LNCAP (cell line): ENCODE measurements at regions not wholly inside any gene's neighbourhood (a gene's known extent, or its start where the extent isn't known, plus 50 kb on each side); places are given as distances from the start of the nearest gene placed in this dataset.

Source experiments
- TF ChIP-seq, protein P1 (sequence below): fragments of 450-650 bp; IDR thresholded peaks from 2 replicates; pipeline ENCODE4 v1.5.1; 2017; ENCODE audit warnings: mild to moderate bottlenecking

DNA sequence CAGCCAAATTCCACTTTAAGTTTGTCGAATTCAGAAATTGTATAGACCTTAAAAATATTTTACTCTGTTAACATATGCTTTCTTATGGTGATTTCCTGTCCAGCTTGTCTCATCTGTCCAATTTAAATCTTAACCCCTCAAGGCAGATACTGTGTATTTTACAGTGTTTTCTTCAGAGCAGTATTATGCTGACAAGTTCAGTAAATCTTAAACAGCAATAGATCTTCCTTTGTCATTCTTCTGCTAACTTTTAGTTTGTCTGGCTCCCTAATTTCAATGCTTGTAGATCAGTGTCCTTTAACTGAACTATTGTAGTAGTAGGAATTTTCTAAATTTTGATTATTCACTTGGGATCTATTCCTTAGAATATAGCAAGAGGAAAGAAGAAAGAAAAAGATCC lies 52.8 kb upstream of the MEIS1 start:
- TF ChIP-seq, protein P1, sequence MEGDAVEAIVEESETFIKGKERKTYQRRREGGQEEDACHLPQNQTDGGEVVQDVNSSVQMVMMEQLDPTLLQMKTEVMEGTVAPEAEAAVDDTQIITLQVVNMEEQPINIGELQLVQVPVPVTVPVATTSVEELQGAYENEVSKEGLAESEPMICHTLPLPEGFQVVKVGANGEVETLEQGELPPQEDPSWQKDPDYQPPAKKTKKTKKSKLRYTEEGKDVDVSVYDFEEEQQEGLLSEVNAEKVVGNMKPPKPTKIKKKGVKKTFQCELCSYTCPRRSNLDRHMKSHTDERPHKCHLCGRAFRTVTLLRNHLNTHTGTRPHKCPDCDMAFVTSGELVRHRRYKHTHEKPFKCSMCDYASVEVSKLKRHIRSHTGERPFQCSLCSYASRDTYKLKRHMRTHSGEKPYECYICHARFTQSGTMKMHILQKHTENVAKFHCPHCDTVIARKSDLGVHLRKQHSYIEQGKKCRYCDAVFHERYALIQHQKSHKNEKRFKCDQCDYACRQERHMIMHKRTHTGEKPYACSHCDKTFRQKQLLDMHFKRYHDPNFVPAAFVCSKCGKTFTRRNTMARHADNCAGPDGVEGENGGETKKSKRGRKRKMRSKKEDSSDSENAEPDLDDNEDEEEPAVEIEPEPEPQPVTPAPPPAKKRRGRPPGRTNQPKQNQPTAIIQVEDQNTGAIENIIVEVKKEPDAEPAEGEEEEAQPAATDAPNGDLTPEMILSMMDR = no peak

DNA sequence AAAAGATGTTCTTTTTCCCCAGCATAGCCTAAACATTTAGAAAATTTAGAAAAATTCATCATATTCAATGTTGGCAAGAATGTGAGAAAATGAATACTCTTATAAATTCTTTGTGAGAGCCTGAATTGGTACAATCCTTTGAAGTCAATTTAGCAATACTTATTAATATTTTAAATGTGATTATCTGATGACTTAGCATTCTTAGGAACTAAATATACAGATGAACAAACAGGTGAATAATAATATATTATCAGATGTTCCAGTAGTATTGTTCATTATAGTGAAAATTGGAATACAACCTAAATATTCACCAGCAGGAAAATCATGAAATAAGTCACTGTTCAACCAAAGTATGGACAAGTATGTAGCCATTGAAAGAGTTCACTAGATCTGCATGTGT lies 55.5 kb upstream of the MEIS1 start:
- TF ChIP-seq, protein P1 = no peak

DNA sequence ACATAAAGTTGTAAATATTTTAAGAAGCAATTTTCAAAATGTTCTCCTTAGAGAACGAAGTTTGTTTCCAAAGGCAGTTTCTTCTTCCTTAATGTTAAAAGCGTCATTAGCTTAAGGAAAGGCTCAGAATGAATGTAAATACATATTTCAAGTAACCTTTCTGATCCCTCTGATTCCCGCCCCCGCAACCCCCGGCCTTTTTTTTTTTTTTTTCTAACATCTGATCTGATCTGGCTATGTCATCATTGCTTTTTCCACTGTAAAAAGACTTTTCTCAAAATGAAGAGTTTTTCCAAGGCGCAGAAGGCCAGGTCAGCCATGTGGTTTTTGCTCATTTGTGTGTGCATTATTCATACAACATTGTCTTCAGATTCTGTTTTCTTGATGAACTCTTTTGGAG lies 57.1 kb upstream of the MEIS1 start:
- TF ChIP-seq, protein P1 = no peak

DNA sequence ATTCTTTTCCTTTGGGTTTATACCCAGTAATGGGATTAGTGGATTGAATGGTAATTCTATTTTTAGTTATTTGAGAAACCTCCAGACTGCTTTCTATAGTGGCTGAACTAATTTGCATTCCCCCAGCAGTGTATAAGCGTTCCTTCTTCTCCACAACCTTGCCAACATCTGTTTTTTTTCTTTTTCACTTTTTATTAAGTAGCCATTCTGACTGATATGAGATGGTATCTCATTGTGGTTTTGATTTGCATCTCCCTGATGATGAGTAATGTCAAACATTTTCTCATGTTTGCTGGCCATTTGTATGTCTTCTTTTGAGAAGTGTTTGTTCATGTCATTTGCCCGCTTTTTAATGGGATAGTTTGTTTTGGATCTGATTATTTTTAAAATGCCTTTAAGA lies 64.1 kb upstream of the MEIS1 start:
- TF ChIP-seq, protein P1 = no peak

DNA sequence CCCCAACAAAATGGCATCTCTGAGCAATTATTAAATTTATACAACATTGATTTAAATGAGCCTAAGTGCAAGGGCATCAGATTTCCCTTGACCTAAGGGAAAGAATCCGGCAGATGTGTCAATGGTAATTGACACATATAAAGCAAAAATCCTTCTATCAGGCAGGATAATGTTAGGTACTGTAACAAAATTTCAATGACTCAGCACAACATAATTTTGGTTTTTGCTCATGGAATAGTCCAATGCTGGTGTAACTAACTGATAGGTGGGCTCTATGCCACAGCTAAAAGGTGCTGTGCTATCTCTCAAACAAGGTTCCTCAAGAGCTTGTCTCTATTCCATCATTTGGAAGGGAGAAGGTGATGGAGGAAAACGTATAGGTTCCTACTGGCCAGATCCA lies 68.3 kb upstream of the MEIS1 start:
- TF ChIP-seq, protein P1 = no peak

DNA sequence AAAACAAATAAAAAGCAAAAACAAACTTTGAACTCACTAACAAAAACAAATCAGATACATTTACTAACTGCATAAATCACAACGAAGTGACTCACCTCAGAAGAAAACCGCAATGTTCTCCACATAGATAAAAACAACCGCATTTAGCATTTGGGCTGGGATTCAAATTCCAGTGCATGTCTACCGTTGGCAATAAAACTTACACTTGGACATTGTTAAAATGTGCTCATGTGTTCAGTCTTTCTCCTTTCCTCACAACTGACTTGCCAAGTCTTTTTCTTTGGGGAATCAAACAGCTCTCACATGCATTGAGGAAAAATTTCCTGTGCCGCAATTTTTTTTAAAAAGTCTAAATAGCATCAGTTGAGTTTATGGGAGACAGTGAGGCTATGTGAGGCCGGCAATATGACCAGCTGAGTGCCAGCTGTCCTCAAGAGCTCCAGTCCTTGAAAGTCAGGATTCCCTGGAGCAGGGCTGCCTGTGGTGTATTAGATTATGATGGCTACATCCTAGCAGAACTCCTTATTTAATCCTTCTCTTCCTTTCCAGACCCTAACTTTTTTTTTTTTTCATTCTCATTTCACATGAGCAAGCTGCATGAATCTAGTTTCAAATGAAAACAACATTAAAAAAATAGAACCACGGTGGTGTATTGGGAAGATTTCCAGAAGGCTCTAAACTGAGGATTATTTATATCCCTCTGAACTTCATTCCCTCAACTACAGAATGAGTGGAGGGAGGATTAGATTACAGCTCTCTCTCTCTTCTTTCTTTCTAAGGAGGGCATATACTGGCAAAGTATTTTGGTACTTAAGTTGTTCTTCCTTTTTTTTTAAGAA lies 70.2 kb upstream of the MEIS1 start:
- TF ChIP-seq, protein P1 = no peak

DNA sequence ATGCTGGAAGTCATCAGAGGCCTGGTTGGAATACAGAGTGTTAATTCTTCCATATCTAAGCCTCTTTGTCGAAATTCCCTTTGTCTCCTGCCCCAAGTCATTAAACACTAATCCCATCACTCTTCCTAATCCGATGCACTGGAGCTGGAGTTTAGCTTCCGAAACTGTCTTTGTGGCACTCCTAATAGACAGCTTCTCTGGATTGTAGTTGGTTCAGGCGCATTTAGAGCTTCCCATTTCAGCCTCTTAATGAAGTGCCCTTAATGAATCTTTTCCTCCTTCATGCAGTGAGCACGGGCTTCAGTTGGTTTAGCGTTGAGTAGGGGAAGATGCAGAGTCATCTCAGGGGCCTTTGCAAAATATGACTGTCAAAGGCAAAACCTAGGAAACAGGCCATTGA lies 72.2 kb upstream of the MEIS1 start:
- TF ChIP-seq, protein P1 = no peak

DNA sequence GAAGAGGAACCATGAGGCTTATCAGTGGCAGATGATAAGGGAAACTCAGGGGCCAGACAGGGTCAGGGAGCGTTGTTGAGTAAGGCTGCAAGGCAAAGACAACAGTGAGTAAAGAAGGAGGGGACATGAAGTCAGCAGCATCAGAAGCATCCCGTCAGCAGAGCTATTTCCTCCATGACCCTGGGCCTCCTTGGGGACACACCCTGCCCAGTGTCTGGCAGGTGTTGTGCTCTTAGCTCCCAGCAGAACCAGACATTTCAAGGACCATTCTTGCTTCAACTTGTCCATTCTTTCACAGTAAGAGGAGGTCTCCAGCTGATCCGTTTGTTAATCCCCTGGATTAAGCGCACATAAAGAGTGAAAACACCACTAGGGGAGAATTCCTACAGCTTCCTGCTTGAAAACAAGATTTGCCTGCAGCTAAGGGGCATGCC lies 88.7 kb upstream of the MEIS1 start:
- TF ChIP-seq, protein P1 = no peak
